ENCODE measurements at regions not wholly inside any gene's neighbourhood (a gene's known extent, or its start where the extent isn't known, plus 50 kb on each side); places are given as distances from the start of the nearest gene placed in this dataset.
A peak's percentile ranks its signal among the peaks of the same experiment; 100 is the strongest.

GRCh38 chr2:235384624-235385023, 109.2 kb upstream of the AGAP1 start:
- no peak overlapping the region for H3K4me2 ChIP-seq (ENCODE audit: insufficient read depth, low read length)

GRCh38 chr2:235389626-235390025, 104.2 kb upstream of the AGAP1 start:
- DNase-seq (ENCODE audit: insufficient read length, low spot score, missing footprints): no peak
- H3K4me1 ChIP-seq (ENCODE audit: insufficient read depth, low read length): peaks cover 21% of the 10 kb centered on the region
- H2AFZ ChIP-seq (ENCODE audit: low read length): peak overlapping the region; percentile 73

More at GRCh38 chr2:235384624-235385023, 109.2 kb upstream of the AGAP1 start:
- Histone ChIP-seq H3K27ac (ENCODE audit: low read depth, low read length) (no peak overlapping the region), H3K79me2 (ENCODE audit: insufficient read depth, low read length) (no peaks in the 10 kb centered on the region), H3K9me3 (ENCODE audit: low read depth, low read length) (no peaks in the 10 kb centered on the region), H2AFZ (ENCODE audit: low read length) (no peak overlapping the region), H3K27me3 (ENCODE audit: insufficient read depth, low read length) (no peaks in the 10 kb centered on the region), H3K36me3 (ENCODE audit: insufficient read depth, low read length) (no peaks in the 10 kb centered on the region), H3K4me3 (ENCODE audit: insufficient read depth, low read length) (no peak overlapping the region), H3K4me1 (ENCODE audit: insufficient read depth, low read length) (no peaks in the 10 kb centered on the region), H4K20me1 (ENCODE audit: insufficient read depth, low read length) (no peaks in the 10 kb centered on the region)
- no peak for TF ChIP-seq CTCF (IDR thresholded peaks at IDR 0.05; ENCODE audit: extremely low read depth, low read depth, low read length)
- DNase-seq (ENCODE audit: insufficient read length, low spot score, missing footprints): no peak

GRCh38 chr2:235390108-235390815, 103.6 kb upstream of the AGAP1 start:
- DNase-seq (ENCODE audit: insufficient read length, low spot score, missing footprints): peak; percentile 88
- peak overlapping the region; percentile 61 for H3K27ac ChIP-seq (ENCODE audit: low read depth, low read length)
- peaks cover 21% of the 10 kb centered on the region for H3K4me1 ChIP-seq (ENCODE audit: insufficient read depth, low read length)
- no peak for TF ChIP-seq CTCF (IDR thresholded peaks at IDR 0.05; ENCODE audit: extremely low read depth, low read depth, low read length)
- peak overlapping the region; percentile 73 for H2AFZ ChIP-seq (ENCODE audit: low read length)
- no peaks in the 10 kb centered on the region for H3K36me3 ChIP-seq (ENCODE audit: insufficient read depth, low read length)
- no peaks in the 10 kb centered on the region for H3K9me3 ChIP-seq (ENCODE audit: low read depth, low read length)
- H3K4me3 ChIP-seq (ENCODE audit: insufficient read depth, low read length): no peak overlapping the region
- H3K79me2 ChIP-seq (ENCODE audit: insufficient read depth, low read length): no peaks in the 10 kb centered on the region
- H3K4me2 ChIP-seq (ENCODE audit: insufficient read depth, low read length): peak overlapping the region; percentile 49
- H3K27me3 ChIP-seq (ENCODE audit: insufficient read depth, low read length): no peaks in the 10 kb centered on the region
- H4K20me1 ChIP-seq (ENCODE audit: insufficient read depth, low read length): no peaks in the 10 kb centered on the region

More at GRCh38 chr2:235389626-235390025, 104.2 kb upstream of the AGAP1 start:
- H3K4me3 ChIP-seq (ENCODE audit: insufficient read depth, low read length): no peak overlapping the region
- H4K20me1 ChIP-seq (ENCODE audit: insufficient read depth, low read length): no peaks in the 10 kb centered on the region
- H3K9me3 ChIP-seq (ENCODE audit: low read depth, low read length): no peaks in the 10 kb centered on the region
- H3K4me2 ChIP-seq (ENCODE audit: insufficient read depth, low read length): no peak overlapping the region
- no peak for TF ChIP-seq CTCF (IDR thresholded peaks at IDR 0.05; ENCODE audit: extremely low read depth, low read depth, low read length)
- H3K36me3 ChIP-seq (ENCODE audit: insufficient read depth, low read length): no peaks in the 10 kb centered on the region
- H3K27me3 ChIP-seq (ENCODE audit: insufficient read depth, low read length): no peaks in the 10 kb centered on the region
- H3K27ac ChIP-seq (ENCODE audit: low read depth, low read length): peak overlapping the region; percentile 61
- no peaks in the 10 kb centered on the region for H3K79me2 ChIP-seq (ENCODE audit: insufficient read depth, low read length)

GRCh38 chr2:235390816-235391194, 103.0 kb upstream of the AGAP1 start:
- Histone ChIP-seq H3K4me3 (ENCODE audit: insufficient read depth, low read length) (no peak overlapping the region), H3K27me3 (ENCODE audit: insufficient read depth, low read length) (no peaks in the 10 kb centered on the region), H4K20me1 (ENCODE audit: insufficient read depth, low read length) (no peaks in the 10 kb centered on the region), H3K4me1 (ENCODE audit: insufficient read depth, low read length) (peaks cover 21% of the 10 kb centered on the region), H3K9me3 (ENCODE audit: low read depth, low read length) (no peaks in the 10 kb centered on the region), H3K27ac (ENCODE audit: low read depth, low read length) (peak overlapping the region; percentile 61), H3K36me3 (ENCODE audit: insufficient read depth, low read length) (no peaks in the 10 kb centered on the region), H2AFZ (ENCODE audit: low read length) (peak overlapping the region; percentile 73), H3K4me2 (ENCODE audit: insufficient read depth, low read length) (peak overlapping the region; percentile 49), H3K79me2 (ENCODE audit: insufficient read depth, low read length) (no peaks in the 10 kb centered on the region)
- DNase-seq (ENCODE audit: insufficient read length, low spot score, missing footprints): no peak
- no peak for TF ChIP-seq CTCF (IDR thresholded peaks at IDR 0.05; ENCODE audit: extremely low read depth, low read depth, low read length)
